Stimulated activated CD4-positive, alpha-beta T cell treated with anti-CD3 and anti-CD28 coated beads, Interleukin-4, amount 100 ng/mL, for 24 hours (primary cell): ENCODE measurements at regions not wholly inside any gene's neighbourhood (a gene's known extent, or its start where the extent isn't known, plus 50 kb on each side); places are given as distances from the start of the nearest gene placed in this dataset.

Experiments
- DNase-seq: peaks from one replicate; pipeline ENCODE4 v3.0.0-alpha.2; 2020

DNA sequence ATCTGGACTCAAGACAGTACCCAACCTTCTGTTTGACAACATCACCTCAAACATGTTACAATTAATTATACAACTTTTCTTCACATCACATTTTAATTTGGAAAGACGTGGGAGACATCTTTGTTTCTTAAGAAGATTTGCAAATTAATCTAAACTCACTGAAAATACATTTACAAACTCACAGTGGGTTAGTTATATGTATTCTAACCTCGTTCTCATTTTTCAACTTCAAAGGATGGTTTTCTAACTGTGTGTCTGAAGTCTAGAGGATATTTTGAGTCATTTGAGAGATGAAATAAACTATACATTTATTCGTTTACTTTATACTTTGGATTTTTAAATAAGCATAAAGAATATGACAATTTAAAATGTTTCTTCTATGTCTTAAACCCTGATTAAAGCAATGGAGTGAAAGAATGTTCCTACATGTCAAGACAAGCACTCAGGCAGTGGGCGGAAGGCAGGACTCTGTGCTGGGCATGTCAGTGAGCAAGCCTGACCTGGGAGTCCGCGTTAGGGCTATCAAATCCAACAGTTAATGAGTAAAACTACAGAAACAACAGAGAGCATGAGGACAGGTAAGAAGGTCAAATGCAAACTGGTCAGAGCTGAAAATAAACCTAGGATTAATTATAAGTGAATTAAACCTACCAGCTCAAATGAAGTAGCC lies 76.5 kb upstream of the CTTNBP2NL start:
- DNase-seq = no peak

- DNase-seq = no peak
These were observed 76.0 kb upstream of the CTTNBP2NL start for GRCh38 chr1:112320058-112320457.

DNA sequence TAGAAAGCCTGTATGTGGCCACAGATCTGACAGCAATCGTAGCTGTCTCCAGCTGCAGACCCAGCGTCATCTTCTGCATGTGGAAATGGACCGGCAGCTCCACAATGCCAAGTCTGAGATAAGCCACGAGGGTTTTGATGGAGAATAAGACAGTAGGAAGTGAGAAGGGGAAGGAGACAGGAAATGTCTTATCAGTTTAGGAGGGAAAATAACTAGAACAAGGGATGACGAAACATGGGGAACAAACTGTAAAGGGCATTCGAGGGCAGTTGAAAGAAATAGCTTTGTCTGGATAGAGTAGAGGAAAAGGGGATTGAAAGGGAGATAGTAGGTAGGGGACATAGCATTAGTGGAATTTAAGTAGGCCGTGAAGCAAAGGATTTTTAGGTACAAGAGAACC lies 74.0 kb upstream of the CTTNBP2NL start:
- DNase-seq = no peak

- no peak for DNase-seq
These were observed 72.9 kb upstream of the CTTNBP2NL start for GRCh38 chr1:112322983-112323678.

DNA sequence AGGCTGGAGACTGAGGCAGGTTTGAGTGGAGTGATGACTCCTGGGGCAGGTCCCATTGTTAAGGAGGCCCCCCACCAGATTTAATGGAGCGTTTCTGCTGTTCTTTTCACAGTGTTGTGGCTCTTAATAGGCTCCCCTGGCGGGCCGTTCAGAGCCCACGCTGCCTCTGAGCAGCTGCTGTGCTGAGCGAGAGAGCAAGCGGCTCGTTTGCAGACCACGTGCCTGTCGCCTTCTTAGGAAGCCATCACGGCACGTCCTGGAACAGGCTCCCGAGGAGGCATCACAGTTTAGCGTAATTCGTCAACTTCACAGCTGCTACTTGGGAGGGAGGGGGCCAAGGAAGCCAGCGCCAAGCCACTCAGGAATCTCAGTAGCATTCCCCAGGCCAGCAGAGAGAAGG lies 70.5 kb upstream of the CTTNBP2NL start:
- DNase-seq = no peak

DNA sequence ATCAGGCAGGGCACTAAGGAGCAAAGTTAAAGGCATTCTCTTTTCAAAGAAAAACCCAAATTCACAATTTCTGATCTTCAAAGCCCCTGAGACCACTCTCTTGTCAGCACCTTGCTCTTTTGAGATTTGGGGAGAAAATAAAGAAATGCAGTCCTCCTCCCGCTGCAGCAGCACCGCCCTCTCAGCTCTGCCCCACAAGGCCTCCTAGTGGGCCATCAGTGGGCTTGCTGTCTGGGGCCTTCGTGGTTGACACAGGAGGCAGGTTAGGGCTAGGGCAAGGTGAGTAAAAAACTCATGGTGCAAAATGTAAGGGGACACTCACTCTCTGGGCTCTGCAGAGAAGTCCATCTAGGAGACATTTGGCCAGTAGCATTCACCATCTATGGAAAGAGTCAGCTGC lies 67.4 kb upstream of the CTTNBP2NL start:
- no peak for DNase-seq

- DNase-seq = no peak
These were observed 63.6 kb upstream of the CTTNBP2NL start for GRCh38 chr1:112332176-112333150.

DNA sequence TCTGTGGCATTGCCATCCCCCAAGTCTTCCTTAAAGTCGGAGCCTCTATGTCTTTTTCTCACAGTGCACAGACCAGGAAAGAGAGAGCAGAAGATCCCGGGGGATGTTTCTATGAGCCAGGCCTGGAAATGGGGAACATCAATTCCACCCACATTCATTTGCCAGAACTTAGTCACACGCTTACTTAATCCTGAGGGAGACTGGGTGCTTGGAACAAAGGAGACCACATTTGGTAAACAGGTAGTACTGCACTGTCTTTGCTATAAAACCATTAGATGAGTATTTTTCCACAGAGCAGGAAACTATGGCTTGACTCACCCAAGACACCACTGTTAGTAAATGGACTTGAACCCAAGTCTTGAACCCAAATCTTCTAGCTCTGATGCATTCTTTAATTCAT lies 60.7 kb upstream of the CTTNBP2NL start:
- DNase-seq = no peak

DNA sequence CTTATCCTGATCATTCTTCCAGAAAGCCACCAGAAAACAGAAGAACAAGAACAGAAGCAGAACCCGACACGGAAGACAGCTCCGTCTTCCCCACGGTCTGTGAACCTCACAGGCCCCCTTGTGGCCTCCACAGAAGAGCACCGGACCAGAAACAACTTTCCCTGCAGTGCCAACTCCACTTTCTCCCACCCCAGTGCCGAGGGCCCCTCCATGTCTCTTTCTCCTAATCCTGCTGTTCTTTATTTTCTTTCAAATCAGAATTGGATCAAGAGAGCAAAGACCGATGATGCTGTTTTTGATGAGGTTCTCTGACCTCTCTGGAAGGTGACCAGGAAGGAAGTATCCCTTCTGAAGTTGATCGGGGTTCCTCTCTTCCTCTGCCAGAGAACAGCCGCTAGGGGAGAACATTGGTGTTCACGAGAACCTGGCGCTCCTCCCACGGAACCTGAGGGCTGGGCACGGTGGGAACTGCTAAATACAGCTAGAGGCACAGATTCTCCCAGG lies 58.9 kb upstream of the CTTNBP2NL start:
- peak; percentile 5 for DNase-seq

GRCh38 chr1:112341986-112342385 lies 54.0 kb upstream of the CTTNBP2NL start:
- DNase-seq = no peak

- no peak for DNase-seq
These were observed 53.5 kb upstream of the CTTNBP2NL start for GRCh38 chr1:112342558-112342957.

GRCh38 chr1:112344754-112345423 lies 51.1 kb upstream of the CTTNBP2NL start:
- no peak for DNase-seq
